Chondrocyte (in vitro differentiated cells): ENCODE measurements at regions not wholly inside any gene's neighbourhood (a gene's known extent, or its start where the extent isn't known, plus 50 kb on each side); places are given as distances from the start of the nearest gene placed in this dataset.
A peak's percentile ranks its signal among the peaks of the same experiment; 100 is the strongest.

ENCODE experiments used
- DNase-seq: peaks from one replicate; pipeline ENCODE4 v3.0.0; 2021; ENCODE audit warnings: mixed read lengths, low spot score
- H3K27ac Mint-ChIP-seq: one replicate; pipeline ENCODE4 v1.8.0; 2021; ENCODE audit warnings: mild to moderate bottlenecking, moderate library complexity, mixed read lengths; ENCODE audit not compliant: unreplicated experiment
- H3K27me3 Mint-ChIP-seq: 2 replicates; pipeline ENCODE4 v1.8.0; 2021; ENCODE audit warnings: low read depth, mixed read lengths
- H3K36me3 Mint-ChIP-seq: 2 replicates; pipeline ENCODE4 v1.8.0; 2021; ENCODE audit warnings: low read depth, mixed read lengths
- H3K4me1 Mint-ChIP-seq: 2 replicates; pipeline ENCODE4 v1.8.0; 2021; ENCODE audit warnings: low read depth, mild to moderate bottlenecking, mixed read lengths
- H3K4me3 Mint-ChIP-seq: one replicate; pipeline ENCODE4 v1.8.0; 2021; ENCODE audit warnings: mild to moderate bottlenecking, moderate library complexity, mixed read lengths; ENCODE audit not compliant: unreplicated experiment
- H3K9me3 Mint-ChIP-seq: 2 replicates; pipeline ENCODE4 v1.8.0; 2021; ENCODE audit warnings: low read depth, mixed read lengths
- TF ChIP-seq, protein P1 (sequence below): fragments of 200-600 bp; sonication (generic); IDR thresholded peaks from 2 replicates; pipeline ENCODE4 v1.5.0; 2021; ENCODE audit warnings: antibody characterized with exemption, mild to moderate bottlenecking, moderate library complexity

DNA sequence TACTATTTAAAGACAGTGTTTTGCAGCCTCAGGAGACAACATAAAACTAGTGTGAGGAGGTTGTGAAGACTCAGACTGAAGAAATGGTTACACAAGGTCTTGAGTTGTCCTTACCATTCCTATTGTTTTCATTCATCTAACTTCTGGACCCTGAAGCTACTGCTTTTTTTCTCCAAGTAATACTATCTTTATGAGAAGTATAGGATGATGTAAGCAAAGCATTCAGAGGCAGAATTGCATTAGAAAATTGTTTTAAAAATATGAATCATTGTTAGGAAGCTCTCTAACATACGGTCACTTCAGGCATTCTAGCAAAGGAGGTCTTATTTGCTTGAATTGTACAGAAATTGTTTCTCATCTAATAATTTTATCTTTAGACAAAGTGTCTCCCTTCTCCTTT lies 357.8 kb downstream of the TLL1 start:
- H3K27me3 Mint-ChIP-seq, result peaks cover 14% of the 10 kb centered on the region
- DNase-seq, result no peak
- no peak overlapping the region for H3K4me3 Mint-ChIP-seq
- H3K4me1 Mint-ChIP-seq, result no peaks in the 10 kb centered on the region
- no peaks in the 10 kb centered on the region for H3K36me3 Mint-ChIP-seq
- no peak overlapping the region for H3K27ac Mint-ChIP-seq
- H3K9me3 Mint-ChIP-seq, result peaks cover 3% of the 10 kb centered on the region
- TF ChIP-seq, protein P1, sequence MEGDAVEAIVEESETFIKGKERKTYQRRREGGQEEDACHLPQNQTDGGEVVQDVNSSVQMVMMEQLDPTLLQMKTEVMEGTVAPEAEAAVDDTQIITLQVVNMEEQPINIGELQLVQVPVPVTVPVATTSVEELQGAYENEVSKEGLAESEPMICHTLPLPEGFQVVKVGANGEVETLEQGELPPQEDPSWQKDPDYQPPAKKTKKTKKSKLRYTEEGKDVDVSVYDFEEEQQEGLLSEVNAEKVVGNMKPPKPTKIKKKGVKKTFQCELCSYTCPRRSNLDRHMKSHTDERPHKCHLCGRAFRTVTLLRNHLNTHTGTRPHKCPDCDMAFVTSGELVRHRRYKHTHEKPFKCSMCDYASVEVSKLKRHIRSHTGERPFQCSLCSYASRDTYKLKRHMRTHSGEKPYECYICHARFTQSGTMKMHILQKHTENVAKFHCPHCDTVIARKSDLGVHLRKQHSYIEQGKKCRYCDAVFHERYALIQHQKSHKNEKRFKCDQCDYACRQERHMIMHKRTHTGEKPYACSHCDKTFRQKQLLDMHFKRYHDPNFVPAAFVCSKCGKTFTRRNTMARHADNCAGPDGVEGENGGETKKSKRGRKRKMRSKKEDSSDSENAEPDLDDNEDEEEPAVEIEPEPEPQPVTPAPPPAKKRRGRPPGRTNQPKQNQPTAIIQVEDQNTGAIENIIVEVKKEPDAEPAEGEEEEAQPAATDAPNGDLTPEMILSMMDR, result no peak

DNA sequence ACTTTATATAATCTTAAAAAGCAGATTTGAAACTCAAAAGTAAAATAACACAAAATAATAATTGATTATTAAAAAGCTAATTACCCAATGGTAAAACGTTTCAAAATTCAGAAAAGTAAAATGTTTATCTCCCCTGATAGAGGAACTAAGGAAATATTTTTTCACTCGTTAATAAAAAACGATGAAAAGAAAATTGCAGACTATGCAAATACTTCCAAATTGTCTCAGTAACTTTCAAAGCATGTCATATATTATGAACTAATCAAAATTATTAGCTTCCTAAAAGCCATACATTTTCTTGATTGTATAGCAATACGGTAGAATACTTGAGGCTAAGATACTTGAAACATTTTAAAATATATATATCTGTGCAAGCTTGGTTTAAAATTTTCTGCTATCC lies 366.3 kb downstream of the TLL1 start:
- H3K4me3 Mint-ChIP-seq, result no peak overlapping the region
- H3K36me3 Mint-ChIP-seq, result no peaks in the 10 kb centered on the region
- no peak for DNase-seq
- H3K9me3 Mint-ChIP-seq, result peaks cover 7% of the 10 kb centered on the region
- no peak overlapping the region for H3K27ac Mint-ChIP-seq
- TF ChIP-seq, protein P1, result no peak
- peaks cover 5% of the 10 kb centered on the region for H3K27me3 Mint-ChIP-seq
- no peaks in the 10 kb centered on the region for H3K4me1 Mint-ChIP-seq

DNA sequence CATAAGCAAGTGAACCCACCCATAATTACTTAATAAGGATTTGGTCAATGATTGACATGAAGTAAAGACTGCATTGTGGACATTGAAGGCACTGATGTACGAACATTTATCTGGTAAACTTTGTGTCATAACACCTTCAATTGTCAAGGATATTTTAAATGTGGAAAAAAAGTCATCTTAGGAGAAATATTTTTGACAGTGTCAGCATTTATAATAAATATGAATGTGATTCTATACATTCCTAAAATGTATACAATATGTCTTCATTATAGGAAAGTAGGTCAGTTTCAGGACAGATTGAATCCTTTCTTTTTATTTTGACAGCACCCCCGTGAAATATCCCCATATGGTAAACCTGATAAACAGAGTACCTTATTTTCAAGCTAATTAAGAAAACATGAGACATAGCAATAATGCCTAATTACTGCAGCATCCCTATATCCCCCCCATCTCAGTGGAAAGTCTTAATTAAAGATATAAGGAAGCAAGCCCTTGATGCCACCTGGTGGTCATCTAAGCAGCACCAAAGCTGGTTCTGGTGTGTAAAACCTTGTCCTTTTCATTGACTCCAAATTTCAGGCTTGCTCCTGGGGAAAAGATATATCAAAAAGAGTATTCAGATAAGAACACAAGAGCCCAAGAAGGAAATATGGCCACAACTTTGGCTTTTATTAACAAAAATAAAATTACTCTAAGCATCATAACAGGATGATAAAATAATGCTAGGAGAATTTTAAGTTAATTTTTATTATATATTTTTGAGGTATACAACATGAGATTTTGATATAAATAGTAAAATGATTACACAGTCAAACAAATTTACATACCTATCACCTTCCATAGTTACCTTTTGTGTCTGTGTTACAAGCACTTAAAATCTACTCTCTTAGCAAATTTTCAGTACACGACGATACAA lies 379.7 kb downstream of the TLL1 start:
- no peak for DNase-seq

DNA sequence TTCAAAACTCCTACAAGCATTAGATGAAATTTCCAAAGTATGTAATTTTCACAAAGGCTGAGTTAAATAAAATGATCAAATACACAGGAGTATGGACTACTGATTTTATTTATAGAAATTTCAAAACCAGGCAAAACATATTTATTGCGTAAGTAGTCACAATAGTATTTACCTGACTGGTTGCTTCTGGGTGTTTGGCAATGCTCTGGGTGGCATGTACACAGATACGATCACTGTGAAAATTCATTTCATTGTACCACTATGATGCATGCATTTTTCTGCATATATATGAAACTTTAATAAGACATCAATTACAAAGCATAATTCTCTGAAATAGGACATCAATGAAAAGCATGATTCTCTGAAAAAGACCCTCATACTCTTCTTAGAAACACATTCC lies 384.2 kb downstream of the TLL1 start:
- H3K27me3 Mint-ChIP-seq, result peaks cover 33% of the 10 kb centered on the region
- TF ChIP-seq, protein P1, result no peak
- no peaks in the 10 kb centered on the region for H3K9me3 Mint-ChIP-seq
- no peak overlapping the region for H3K4me3 Mint-ChIP-seq
- no peak overlapping the region for H3K27ac Mint-ChIP-seq
- DNase-seq, result no peak
- no peaks in the 10 kb centered on the region for H3K4me1 Mint-ChIP-seq
- no peaks in the 10 kb centered on the region for H3K36me3 Mint-ChIP-seq

More for the DNA sequence above, 379.7 kb downstream of the TLL1 start:
- Mint-ChIP-seq H3K27me3 (peaks cover 20% of the 10 kb centered on the region), H3K36me3 (no peaks in the 10 kb centered on the region), H3K27ac (no peak overlapping the region), H3K4me3 (no peak overlapping the region), H3K9me3 (no peaks in the 10 kb centered on the region), H3K4me1 (no peaks in the 10 kb centered on the region)
- TF ChIP-seq, protein P1, result peak; percentile 78

DNA sequence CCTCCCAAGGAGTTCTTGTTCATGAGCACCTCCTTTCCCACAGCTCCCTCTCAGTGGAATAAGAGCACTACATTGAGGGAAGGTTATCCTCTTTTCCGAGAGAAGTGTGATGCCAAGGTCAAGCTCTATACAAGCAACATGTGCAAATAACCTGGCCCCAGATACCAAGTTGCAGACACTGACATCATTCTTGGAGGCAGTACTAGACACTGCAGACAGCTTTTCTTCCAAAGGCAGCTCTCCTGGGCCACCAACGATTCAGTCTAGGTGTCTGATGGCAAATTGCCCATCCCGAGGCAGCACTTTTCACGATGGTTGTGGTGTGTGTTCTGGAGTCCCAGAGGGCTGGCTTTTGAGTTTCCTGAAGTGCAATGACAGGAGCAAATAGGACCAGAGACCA lies 384.9 kb downstream of the TLL1 start:
- no peak for DNase-seq
- Mint-ChIP-seq H3K27ac (no peak overlapping the region), H3K27me3 (peaks cover 35% of the 10 kb centered on the region), H3K36me3 (no peaks in the 10 kb centered on the region), H3K4me1 (no peaks in the 10 kb centered on the region), H3K4me3 (no peak overlapping the region), H3K9me3 (no peaks in the 10 kb centered on the region)
- TF ChIP-seq, protein P1, result no peak
